GM10266 (cell line): ENCODE measurements at regions not wholly inside any gene's neighbourhood (a gene's known extent, or its start where the extent isn't known, plus 50 kb on each side); places are given as distances from the start of the nearest gene placed in this dataset.

ENCODE experiments used
- DNase-seq: peaks from one replicate; pipeline ENCODE4 v3.0.0; 2012; ENCODE audit errors: extremely low spot score
- TF ChIP-seq, protein P1 (sequence below): IDR thresholded peaks from 2 replicates; pipeline ENCODE4 v1.5.1; 2012; ENCODE audit warnings: mild to moderate bottlenecking, low read depth; ENCODE audit not compliant: control insufficient read depth, insufficient read depth; ENCODE audit errors: missing control alignments

DNA sequence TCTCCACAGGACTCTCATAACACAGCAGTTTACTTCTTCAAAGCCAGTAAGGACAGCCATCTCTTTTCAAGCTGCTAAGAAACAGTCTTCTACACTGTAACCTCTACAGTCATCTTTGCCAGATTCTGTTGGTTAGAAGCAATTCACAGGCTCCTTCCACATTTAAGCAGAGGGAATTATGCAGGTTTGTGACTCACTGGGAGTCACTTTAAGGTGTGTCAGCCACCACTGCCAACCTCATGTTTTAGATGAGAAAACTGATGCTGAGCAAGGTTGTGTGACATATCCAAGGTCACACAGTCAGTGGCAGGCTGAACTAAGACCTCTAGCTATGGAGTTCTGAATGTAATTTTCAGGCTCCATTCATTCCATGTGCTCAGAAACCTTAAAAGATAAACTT lies 143.5 kb downstream of the QDPR start:
- TF ChIP-seq, protein P1, sequence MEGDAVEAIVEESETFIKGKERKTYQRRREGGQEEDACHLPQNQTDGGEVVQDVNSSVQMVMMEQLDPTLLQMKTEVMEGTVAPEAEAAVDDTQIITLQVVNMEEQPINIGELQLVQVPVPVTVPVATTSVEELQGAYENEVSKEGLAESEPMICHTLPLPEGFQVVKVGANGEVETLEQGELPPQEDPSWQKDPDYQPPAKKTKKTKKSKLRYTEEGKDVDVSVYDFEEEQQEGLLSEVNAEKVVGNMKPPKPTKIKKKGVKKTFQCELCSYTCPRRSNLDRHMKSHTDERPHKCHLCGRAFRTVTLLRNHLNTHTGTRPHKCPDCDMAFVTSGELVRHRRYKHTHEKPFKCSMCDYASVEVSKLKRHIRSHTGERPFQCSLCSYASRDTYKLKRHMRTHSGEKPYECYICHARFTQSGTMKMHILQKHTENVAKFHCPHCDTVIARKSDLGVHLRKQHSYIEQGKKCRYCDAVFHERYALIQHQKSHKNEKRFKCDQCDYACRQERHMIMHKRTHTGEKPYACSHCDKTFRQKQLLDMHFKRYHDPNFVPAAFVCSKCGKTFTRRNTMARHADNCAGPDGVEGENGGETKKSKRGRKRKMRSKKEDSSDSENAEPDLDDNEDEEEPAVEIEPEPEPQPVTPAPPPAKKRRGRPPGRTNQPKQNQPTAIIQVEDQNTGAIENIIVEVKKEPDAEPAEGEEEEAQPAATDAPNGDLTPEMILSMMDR = no peak
- no peak for DNase-seq

DNA sequence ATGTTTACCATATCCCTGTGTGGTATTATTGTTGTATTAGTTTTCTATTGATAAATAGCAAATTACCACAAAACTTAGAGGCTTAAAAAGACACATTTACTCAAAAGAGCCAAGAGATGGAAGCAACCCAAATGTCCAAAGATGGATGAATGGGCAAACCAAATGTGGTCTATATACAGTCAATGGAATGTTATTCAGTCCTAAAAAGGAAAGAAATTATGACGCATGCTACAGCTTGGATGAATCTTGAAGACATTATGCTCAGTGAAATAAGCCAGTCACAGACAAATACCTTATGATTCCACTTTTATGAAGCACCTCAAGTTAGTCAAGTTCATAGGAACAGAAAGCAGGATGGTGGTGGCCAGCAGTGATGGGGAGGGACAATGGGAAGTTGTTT lies 144.7 kb downstream of the QDPR start:
- TF ChIP-seq, protein P1 = no peak
- no peak for DNase-seq

DNA sequence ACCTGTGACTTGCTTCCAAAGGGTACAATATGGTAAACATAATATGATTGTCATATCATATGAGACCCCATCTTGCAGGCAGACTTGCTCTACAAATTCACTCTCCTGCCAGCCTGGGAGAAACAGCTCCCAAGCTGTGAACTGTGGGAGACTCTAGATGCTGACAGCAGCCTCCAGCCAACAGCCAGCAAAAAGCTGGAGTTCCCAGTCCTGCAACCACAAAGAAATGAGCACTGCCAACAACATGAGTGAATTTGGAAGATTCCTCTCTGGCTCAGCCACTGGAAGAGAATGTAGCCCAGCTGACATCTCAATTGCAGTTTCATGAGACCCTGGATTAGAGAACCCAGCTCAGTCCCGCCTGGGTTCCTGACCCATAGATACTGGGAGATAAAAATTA lies 145.4 kb downstream of the QDPR start:
- no peak for DNase-seq

DNA sequence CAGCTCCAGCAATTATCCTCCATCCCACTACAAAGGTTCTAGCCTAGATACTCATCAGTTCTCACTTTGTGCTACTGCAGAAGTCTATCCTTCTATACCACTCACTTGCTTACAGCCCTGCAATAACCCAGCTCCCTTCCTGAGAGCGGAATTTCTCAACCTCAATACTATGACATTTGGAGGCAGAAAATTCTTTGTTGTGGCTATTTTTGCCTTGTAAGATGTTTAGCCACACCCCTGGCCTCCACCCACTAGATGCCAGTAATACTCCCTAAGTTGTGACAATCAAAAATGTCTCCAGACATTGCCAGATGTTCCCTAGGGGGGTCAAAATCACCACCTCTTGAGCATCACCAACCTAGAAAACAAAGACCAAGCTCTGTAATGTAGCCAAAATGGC lies 149.5 kb downstream of the QDPR start:
- TF ChIP-seq, protein P1 = no peak
- DNase-seq = no peak

More for the DNA sequence above, 145.4 kb downstream of the QDPR start:
- TF ChIP-seq, protein P1 = no peak

DNA sequence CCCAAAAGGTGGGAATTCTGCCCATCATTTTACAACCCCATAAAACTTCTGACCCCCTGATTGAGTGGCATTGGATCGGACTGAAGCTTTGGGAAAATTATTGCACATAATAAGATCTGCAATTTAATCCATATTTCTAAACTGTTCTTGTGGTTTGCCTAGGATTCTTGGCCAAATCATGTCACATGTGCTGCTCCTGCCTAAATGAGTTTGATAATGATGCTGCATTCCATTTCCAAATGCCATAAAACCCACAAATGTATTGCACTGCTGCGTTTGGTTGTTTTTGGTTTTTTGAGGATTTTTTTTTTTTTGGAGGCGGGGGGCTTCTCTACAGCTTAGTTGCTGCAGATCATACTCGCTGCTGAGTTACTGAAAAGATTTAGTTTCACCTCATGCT lies 153.6 kb downstream of the QDPR start:
- DNase-seq = no peak
- TF ChIP-seq, protein P1 = no peak

DNA sequence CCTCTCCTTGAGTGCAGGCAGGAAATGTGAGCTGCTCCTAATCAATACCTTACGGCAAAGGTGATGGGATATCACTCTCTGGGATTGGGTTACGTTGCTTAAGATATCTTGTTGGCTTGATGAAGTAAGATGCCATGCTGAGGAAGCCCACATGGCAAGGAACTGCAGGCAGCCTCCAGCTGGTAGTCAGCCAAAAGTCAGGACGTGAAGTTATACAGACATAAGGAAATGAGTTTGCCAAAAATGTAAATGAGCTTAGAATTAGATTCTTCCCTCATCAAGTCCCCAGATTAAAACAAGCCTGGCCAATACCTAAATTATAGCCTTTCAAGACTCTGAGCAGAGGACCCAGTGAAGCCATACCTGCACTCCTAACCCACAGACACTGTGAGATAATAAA lies 155.0 kb downstream of the QDPR start:
- no peak for DNase-seq
- TF ChIP-seq, protein P1 = no peak

DNA sequence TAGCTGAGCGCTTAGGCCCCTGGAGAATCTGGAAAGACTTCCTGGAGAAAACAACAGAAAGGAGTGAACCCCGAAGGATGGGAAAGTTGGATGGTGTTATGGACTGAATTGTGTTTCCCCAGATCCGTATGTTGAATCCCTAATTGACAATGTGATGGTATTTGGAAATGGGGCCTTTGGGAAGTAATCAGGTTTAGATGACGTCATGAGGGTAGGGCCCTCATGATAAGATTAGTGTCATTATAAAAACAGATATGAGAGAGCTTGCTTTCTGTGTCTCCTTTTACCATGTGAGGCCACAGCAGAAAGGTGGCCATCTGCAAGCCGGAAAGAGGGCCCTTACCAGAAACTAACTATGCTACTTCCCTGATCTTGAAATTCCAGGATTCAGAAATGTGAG lies 159.5 kb downstream of the QDPR start:
- no peak for DNase-seq
- TF ChIP-seq, protein P1 = no peak

DNA sequence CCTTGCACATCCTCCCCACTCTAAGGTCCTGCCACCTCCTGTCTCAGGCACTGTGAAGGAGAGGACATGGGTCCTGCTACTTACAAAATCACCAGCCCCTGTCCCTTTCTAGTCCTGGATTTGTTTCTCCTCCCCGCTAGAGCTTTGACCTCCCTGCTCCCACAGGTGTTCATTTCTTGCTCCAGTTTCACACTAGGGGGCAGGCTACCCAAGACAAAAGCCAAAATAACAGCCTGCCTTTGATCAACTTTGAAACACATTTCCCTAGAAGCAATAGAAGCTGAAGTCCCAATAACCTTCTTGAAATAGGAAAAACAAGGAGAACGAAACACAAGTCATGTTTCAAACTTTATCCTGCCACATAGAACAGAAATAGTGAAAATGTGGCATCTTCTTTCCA lies 164.4 kb downstream of the QDPR start:
- TF ChIP-seq, protein P1 = peak; percentile 55
- peak; percentile 39 for DNase-seq
